GM04504 (cell line): ENCODE measurements at regions not wholly inside any gene's neighbourhood (a gene's known extent, or its start where the extent isn't known, plus 50 kb on each side); places are given as distances from the start of the nearest gene placed in this dataset.

Experiments used
- DNase-seq: peaks from one replicate; pipeline ENCODE4 v3.0.0-alpha.2; 2012; ENCODE audit warnings: low read depth

DNA sequence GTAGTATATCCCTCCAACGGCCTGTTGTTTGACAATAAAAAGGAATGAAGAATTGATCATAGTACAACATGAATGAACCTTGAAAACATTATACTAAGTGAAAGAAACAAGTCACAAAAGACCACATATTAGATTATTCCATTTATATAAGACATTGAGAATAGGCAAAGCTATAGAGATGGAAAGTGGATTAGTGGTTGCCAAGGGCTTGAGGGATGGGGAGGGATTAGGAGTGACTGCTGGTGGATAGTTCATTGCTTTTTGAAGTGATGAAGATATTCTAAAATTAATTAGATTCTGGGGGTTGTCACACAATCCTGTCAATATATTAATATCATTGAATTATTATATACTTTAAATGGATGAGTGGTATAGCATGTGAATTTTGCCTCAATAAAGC is 142.5 kb upstream of the DPT start:
- no peak for DNase-seq

DNA sequence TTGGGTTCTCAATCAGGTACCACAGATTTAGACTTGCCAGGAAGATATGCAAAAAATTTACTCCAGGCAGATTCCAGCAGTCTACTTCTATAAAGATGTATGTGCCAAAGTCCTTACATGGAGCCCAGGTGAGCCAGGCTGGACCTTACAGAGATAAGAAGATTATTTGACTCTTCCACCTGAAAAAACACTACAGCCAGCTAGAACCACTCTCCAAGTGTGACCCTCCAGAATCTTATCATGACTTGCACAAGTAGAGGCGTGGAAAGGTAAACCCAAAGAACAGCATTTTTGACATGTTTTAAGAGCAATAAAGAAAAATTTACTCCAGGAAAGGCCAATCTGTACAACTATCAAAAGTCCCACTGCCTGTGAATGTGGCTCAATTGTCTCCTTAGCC is 146.8 kb upstream of the DPT start:
- no peak for DNase-seq

DNA sequence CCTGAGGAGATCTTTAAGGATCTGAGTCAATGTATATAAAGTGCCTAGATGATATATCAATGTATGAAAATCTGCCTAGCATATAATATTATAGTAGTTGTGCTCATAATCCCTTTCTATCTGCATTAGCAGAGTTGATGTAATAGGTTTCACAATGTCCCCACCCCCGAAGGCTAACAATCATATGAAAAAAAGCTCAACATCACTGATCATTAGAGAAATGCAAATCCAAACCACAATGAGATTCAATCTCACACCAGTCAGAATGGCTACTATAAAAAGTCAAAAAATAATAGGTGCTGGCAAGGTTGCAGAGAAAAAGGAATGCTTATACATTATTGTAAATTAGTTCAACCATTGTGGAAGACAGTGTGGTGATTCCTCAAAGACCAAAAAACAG is 147.8 kb upstream of the DPT start:
- DNase-seq: no peak

DNA sequence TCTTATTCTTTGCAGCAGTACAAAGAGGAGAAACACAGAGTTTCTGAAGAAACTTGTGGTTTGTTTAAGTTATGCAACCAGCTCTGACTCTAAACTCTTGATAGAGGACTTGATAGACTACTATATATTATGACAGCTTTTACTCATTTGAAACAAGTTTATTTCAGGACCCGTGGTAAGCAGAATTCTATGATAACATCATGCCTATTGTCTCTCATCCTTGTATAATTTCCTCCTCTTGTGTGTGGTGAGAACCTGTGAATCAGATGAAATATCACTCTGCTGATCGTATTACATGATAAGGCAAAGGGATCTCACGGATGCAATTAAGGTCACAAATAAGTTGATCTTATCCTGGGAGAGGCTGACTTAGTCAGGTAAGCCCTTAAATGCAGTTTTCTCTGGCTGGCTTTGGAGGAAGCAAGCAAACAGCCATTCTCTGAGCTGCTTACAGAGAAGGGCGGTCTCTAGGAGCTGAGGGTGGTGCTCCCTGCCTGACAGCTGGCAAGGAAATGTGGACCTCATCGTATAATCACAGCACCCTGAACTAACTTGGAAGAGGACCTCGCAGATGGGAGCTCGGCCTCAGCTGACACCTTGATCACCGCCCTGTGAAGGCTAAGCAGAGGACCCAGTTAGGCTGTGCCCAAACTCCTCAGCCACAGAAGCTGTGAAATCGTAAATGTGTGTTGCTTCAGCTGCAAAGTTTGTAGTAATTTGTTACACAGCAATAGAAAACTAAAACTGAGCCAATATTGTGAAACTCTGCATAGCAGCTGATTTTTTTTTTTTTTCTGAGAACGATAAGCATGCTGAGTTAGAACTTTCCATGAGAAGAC is 151.1 kb upstream of the DPT start:
- no peak for DNase-seq

DNA sequence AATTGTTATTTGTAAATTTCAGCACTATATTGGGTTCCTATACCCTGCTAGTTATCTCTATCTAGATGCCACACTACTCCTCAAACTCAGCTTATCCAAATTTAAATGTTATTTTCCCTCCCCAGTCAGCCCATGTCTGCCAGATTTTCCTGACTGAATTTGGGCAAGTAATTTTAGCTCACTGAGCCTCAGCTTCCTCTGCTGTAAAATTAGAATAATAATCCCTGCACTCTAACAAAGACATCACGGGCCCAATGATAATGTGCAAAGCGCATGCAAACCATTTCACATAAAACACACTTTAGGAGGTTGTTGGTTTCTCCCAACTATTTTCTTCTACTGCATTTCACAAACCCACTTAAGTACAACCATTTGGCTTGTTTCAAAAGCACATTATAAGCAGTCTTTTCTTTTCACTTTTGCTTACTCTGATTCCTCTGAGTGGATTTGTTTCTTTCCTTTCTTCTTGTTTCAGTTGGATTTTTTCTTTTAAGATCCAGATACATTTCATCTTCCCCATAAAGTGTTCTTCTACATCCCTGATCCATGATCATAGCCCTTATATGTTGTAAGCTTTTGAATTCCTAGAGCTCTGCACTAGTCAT is 152.8 kb upstream of the DPT start:
- no peak for DNase-seq

DNA sequence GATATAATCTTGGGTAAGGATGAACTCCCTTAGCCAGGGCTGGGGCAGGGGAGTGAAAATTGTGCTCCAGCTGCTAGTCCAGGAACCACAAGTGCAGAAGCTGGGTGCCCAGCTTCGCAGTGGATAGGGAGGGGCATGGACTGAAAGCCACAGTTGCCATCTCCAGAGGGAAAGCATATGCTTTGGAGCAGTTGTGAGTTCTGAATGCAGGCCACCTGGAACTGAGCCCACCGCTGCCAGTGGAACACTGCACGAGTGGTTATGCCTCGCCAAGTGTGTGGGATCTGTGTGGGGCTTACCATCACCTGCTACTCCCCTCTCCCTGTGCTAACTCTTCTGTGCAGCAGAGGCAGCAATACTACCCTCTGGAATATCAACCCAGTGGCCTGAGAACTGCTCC is 158.4 kb upstream of the DPT start:
- no peak for DNase-seq

DNA sequence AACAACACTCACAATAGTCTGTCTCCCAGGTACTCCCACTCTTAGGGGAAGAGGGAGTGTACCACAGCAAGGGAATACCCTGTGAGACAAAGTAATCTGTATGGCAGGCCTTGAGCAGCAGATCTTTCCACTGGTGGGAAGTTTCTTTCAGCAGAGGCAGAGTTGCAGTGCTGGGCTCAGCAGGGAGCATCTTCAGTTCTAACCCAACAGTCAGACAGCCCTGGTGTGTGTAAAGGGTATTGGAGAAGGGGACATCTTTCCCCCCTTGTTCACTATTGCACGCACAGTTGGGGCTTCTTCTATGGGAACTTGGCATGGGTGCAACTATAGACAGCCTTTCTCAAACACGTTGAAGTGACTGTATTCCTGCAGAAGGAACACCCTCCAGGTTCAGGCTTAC is 159.4 kb upstream of the DPT start:
- DNase-seq: no peak

DNA sequence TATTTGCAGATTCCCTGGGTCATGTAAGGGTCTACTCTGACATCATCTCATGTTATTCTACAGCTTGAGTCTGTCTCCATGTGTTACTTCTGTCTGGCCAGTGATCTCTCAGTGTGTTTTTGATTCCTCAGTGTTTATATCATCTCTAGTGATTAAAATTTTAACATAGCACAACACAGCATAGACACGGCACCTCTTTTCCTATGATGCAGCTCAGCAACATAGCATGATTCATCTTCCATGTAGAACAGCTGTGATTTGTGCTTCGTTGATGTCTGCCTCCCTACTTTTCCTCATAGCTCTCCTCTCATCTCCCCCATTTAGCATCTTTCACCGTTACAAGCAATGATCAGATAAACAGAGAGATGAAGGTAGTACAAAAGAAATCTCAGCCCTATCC is 163.9 kb upstream of the DPT start:
- DNase-seq: no peak

DNA sequence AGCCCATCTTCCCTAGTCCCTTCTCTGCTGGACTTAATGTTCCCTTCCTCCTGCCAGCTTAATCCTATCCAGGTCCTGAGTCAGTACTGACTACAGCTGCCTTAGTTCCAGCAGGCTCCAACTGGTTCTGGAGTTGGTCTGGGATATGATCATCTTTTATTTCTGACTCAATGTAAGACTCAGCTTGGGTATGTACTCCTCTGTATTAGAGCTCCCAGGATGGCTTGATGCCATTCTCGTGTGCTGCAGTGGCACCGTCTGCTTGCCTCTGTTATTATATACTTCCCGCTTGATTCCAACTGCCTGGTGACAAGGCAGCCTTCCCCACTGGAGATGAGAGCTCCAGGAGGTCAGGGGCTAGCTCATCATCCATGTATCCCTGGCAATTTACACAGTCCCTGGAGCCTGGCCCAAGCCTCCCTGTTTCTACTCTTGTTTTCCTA is 164.4 kb upstream of the DPT start:
- DNase-seq: no peak

DNA sequence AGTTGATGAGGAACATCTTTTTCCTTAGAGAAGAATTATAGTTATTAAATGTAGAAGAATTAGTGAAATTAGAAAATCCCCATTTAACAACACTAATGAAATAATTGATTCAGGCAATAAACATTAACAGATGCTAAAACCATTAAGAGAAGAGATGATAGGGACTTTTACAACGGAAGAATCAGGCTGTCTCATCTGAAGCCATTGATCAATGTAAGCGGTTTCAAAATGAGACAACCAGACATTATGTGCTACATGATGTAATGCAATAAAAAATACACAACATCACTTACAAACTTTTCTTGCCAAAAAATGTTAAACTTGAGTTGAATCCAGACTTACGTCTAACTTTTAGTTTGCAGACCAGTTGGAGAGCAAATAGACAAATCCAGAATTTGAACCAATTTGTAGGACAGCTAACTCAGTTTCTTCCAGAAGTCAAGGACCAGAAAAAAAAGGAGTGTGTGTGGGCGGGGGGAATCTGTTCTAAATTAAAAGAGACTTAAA is 165.4 kb upstream of the DPT start:
- DNase-seq: no peak

DNA sequence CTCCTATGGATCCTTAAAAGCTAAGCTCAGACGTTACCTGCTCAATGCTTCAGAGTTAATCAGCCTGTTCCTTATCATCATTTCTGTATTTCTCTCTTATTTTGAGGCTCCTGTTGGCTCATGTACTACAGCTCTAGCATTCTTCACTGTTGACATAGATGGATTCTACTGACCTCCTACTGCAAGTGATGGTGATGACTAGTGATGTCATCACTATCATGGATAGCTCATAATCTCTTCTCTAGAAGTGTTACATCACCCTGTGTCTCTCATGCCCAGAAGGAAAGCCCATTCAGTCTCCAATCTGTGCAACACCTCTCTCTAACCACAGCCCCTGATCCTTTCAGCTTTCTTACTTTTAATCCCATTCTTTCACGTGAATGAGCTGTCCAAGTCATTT is 168.2 kb upstream of the DPT start:
- DNase-seq: no peak

DNA sequence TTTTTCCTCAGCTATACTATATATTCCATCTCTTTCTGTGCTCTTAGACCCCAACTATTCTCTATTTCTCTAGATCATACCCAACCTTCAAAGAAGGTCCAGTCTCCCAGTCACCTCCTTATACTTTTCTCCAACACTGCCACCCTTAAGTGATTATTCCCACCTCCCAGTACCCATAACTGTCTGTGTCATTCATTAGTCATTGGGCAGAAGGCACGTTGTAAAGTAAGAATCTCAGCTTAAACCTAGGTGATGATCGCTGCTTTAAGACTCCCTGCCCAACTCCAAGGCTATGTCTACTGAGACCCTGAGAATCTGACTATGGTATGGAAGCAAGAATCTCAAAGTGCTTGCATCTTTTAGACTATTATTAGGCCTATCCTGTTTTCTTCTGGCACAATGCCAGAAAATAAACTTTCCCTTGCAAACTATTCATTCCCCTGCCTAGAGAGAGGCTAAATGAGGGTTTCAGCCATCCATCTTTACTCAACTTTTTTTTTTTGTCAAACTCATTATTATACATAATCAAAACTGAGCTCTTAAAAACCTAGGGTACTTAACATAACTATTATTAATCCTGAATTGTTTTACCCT is 174.3 kb upstream of the DPT start:
- DNase-seq: no peak

DNA sequence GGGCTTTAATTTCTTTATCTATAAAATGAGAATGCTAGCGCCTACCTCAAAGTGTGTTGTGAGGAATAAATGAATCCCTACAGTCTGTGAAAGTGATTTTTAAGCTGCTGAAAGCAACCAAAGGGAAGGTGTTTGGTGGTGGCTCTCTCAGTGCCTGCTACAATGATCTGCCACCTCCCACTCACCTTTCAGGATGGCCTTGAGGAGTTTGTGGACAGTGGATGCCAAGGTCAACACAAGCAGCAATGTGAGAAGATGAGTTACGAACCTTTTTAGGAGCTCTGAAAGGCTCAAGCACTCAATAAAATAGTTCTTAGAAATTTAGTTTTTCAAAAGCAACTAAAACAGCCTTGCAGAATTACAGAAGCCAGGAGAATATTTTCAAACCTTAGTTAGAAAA is 176.6 kb upstream of the DPT start:
- no peak for DNase-seq

DNA sequence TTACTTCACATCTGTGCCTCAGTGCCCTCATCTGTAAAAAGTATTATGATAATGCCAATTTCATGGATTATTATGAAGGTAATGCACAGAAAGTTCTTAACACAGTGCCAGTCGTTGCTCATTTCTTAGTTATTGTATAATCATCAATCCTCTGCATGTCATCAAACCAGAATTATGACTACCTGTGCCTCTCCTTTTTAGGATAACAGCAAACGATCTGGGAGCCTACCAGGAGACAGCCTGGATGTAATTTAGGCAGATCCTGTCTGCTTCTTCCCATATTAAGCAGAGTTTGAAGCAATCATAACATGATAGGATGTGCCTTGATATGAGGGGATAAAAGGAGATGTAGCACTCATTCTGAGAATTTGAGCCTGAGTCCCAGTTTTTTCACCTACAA is 177.4 kb upstream of the DPT start:
- no peak for DNase-seq

DNA sequence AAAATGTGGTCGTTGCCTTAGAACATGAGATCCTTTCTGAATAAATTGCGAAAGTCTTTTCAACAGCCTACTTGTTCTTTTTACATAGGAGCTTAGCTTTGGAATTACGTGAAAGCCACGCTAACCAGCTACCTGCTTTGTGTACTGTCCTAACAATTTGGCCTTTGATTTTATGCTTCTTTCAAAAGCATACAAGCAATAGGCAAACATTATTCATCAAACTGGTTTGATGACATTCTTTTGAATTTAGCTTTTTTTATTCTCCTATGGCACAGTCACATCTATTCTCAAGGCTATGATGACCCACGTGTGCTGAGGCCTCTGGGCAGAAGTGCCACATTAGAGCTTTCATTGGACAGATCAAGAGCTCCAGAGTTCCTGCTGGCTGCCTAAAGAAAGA is 178.0 kb upstream of the DPT start:
- DNase-seq: no peak

DNA sequence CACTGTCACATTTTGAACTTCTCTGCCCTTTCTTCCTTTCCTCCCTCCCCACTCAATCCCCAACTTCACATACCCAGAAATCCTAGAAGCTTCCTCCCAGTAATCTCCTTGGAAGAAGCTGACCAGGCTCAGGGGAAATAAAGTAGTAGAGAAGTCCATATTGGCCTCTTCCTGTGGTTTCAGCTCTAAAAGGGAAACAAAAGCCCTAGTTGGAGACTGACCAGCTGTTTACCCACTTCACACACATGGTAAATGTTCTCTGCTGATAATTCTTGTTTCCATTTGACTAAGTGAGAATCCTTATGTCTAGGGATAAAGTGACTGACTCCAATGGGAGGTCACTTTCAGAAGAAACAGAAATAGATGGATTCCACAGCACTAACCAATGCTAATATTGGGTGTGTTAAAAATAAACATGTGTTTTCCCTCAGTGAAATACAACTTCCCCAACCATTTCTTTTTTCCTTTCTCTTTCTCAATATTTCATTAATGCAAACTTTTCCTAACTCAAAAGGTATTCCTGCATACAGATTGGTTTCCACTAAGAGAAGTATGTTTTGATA is 178.9 kb upstream of the DPT start:
- DNase-seq: no peak

DNA sequence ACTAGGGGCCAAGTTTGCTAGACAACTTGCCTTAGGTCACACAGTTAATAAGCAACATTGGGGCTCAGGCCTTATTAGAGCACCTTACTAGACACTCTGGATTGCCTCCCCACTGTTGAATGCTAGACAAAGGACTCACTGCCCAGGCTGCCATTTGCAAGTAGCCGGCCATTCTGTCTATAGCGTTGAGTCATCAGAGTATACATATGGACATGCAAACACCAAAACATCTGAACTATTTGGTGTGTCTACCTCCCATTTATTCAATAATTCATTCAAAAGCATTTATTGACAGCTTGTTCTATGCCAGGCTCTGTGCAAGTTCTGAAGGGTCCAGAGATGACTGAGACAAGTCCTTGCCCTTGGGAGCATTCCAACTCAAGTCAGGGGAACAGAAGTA is 181.4 kb upstream of the DPT start:
- no peak for DNase-seq

DNA sequence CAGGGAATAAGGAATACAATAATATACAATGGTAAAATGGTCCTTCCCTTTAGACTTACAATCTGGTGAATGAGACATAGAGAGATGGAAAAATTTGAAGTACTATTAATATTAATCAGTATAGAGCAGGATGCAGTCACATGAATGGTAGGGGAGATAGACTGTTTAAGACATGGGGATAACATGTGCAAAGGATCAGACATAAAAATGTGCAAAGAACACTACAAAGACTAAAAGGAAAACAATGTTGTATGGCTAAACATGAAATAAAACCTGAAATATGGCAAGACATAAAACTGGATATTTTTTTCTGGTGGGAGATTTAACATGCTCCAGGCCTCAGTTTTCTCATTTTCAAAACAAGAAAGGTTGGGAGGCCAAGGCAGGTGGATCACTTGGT is 182.4 kb upstream of the DPT start:
- no peak for DNase-seq

DNA sequence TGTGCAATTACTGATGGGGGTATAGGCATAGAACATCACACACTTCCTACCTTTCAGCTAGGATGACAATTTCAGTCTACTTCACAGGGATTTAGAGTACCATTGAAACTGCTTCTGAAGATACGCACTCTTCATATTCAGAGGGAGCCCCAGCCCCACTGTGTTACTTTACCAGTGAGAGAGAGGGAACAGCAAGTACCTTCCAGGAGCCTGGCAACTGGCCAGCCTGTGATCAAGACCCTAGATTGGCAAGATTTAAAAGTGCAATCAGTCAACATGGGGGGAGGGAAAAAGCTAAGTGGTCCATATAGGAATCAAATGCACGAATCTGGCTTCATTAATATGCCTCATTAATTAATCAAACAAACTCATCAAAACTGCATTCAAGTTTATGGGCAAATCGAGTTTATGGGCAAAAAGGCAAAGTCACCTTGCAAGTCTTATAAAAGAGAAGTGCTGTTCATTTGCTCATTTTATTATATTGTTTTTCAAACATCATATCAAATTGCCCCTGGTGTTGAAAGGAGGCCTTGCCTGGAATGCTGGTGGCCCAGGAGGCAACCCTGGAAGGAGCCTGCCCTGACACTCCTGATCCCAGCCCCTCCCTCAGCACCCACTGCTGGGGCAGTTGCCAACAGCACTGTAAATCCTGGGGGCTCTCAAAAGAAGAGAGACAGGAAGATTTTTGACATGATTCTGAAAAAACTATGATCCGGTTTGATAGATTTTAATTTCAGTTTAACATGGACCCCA is 184.9 kb upstream of the DPT start:
- no peak for DNase-seq

DNA sequence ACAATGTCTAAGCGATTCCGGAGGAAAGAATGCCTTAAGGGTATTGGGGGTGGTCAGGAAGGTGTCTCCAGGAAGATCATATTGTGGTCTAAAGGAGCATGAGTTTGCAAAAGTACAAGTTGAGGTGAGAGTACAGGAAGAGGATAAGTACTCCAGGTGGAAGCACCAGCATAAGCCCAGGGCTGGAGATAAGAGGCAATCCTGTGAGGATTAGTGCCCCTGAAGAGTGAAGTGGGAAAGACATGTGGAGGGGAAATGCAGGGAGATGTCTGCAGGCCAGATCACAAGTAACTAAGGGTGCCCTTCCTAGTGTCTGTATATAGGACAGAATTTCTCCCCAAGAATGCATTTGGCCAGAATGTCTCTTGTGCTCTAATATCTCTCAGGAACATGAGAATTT is 188.3 kb upstream of the DPT start:
- no peak for DNase-seq

DNA sequence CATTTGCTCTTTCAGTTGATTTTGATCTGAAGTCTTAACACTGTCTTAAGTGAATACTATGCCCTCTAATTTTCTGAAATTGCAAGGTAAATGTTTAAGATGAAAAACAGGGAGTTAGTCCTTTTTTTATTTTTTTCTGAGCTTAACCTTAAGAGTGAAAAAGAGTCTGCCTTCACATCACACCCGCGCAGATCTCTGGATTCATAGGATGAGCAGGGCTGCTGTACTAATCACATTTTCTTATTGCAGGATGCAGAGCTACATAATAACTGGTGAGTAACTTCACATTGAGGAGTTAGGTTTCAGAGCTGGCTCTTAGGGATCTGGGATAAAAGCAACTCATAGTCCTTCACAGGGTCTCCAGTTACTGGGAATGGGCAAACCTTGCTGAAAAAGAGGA is 188.7 kb upstream of the ATP1B1 start:
- no peak for DNase-seq
